ENCODE measurements at regions not wholly inside any gene's neighbourhood (a gene's known extent, or its start where the extent isn't known, plus 50 kb on each side); places are given as distances from the start of the nearest gene placed in this dataset.

DNA sequence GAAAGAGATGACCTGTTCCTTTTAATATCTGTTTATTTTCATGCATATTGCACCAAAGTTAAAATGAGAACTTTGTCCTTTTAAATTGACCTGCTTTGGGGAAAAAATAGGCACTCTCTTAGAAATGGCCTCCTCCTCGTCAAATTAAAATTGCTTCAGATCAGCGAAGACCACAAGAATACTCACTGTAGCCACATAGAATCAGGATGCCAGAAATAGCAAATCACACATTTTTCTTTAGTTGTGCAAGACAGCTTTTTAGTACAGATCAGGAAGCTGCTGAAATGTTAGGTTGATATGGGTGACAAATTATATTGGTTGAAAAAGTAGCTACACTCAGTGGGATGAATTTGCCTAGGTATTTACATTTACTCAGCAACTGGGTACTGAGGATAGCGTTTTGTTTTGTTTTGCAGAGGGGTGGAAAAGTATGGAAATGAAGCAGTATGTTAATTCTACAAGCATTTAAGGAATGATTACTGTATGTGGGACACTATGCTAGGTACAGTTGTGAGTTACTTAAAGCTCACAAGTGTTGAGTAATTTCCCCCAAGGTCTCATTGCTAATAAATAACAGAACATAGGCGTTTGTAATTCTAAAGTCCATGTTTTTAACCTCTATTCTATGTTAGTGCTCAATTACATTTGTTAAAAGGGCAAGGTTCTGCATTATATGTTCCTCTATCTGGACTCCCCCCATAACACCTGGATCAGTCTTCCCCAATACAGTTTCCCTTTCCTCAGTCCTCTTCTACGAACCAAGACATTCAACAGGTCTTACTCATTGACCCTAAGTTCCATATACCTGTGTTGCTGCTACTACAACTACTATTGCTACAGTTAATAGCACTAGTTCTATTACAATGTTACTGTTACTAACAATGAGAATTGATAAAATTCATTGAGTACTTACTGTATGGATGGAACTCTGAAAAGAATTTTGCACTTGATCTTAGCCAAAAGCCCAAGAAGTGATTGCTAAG is 99.4 kb upstream of the S1PR1 start:
- H3K79me2 ChIP-seq (ENCODE audit: insufficient read depth, low read length): no peaks in the 10 kb centered on the region
- H3F3A ChIP-seq (ENCODE audit: low read depth): no peaks in the 10 kb centered on the region
- no peaks in the 10 kb centered on the region for H3K9me2 ChIP-seq (replicated peaks; ENCODE audit: low read depth, low read length)
- H3K4me1 ChIP-seq (ENCODE audit: insufficient read depth, low read length, poor library complexity, severe bottlenecking): peaks cover 20% of the 10 kb centered on the region
- TF ChIP-seq EZH2phosphoT487 (IDR thresholded peaks at IDR 0.05; ENCODE audit: borderline replicate concordance): no peak
- TF ChIP-seq, protein P1, sequence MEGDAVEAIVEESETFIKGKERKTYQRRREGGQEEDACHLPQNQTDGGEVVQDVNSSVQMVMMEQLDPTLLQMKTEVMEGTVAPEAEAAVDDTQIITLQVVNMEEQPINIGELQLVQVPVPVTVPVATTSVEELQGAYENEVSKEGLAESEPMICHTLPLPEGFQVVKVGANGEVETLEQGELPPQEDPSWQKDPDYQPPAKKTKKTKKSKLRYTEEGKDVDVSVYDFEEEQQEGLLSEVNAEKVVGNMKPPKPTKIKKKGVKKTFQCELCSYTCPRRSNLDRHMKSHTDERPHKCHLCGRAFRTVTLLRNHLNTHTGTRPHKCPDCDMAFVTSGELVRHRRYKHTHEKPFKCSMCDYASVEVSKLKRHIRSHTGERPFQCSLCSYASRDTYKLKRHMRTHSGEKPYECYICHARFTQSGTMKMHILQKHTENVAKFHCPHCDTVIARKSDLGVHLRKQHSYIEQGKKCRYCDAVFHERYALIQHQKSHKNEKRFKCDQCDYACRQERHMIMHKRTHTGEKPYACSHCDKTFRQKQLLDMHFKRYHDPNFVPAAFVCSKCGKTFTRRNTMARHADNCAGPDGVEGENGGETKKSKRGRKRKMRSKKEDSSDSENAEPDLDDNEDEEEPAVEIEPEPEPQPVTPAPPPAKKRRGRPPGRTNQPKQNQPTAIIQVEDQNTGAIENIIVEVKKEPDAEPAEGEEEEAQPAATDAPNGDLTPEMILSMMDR (conservative IDR thresholded peaks at IDR 0.05; ENCODE audit: low read length): no peak
- H3K9me3 ChIP-seq (ENCODE audit: insufficient read depth, low read depth, low read length): no peaks in the 10 kb centered on the region
- no peaks in the 10 kb centered on the region for H4K20me1 ChIP-seq (ENCODE audit: insufficient read depth, low read length, poor library complexity, severe bottlenecking)
- H3K4me2 ChIP-seq (ENCODE audit: low read depth, low read length, poor library complexity, severe bottlenecking): no peak overlapping the region
- H3K9ac ChIP-seq (ENCODE audit: low read depth, low read length, poor library complexity, severe bottlenecking): no peak overlapping the region
- H2AFZ ChIP-seq (ENCODE audit: low read length): peak overlapping the region; percentile 16; the same call in 1 of the 2 replicates
- no peaks in the 10 kb centered on the region for H3K36me3 ChIP-seq (ENCODE audit: insufficient read depth, low read length)
- H3K27me3 ChIP-seq (ENCODE audit: insufficient read depth, low read length, poor library complexity, severe bottlenecking): no peaks in the 10 kb centered on the region
- H3K4me3 ChIP-seq (ENCODE audit: low read length, poor library complexity, severe bottlenecking): no peak overlapping the region

DNA sequence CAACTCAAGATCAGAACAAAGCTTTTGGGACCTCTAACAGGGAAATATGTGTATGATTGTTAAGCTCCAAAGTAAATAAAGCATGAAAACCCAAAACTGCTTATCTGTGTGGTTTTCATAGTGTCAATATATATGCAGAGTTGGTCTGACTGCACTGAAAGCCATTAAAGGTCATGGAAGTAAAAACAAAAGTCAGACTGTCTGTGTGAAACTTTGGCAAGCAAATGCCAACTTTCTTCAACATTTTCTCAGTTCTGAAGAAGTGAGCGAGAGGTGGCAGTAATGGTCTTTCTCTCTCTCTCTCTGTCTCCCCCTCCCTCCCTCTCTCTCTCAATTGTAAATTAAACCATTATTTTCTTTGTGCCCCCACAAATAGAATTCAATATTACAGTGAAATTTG is 100.1 kb upstream of the S1PR1 start:
- Histone ChIP-seq H3K36me3 (ENCODE audit: insufficient read depth, low read length) (no peaks in the 10 kb centered on the region), H4K20me1 (ENCODE audit: insufficient read depth, low read length, poor library complexity, severe bottlenecking) (no peaks in the 10 kb centered on the region), H3K27me3 (ENCODE audit: insufficient read depth, low read length, poor library complexity, severe bottlenecking) (no peaks in the 10 kb centered on the region), H3K4me1 (ENCODE audit: insufficient read depth, low read length, poor library complexity, severe bottlenecking) (peaks cover 24% of the 10 kb centered on the region), H3K4me3 (ENCODE audit: low read length, poor library complexity, severe bottlenecking) (no peak overlapping the region), H3K4me2 (ENCODE audit: low read depth, low read length, poor library complexity, severe bottlenecking) (peak overlapping the region; percentile 15), H2AFZ (ENCODE audit: low read length) (peak overlapping the region; percentile 36; the same call in 1 of the 2 replicates), H3K9me3 (ENCODE audit: insufficient read depth, low read depth, low read length) (no peaks in the 10 kb centered on the region), H3K9me2 (replicated peaks; ENCODE audit: low read depth, low read length) (no peaks in the 10 kb centered on the region), H3K9ac (ENCODE audit: low read depth, low read length, poor library complexity, severe bottlenecking) (no peak overlapping the region), H3F3A (ENCODE audit: low read depth) (no peaks in the 10 kb centered on the region), H3K79me2 (ENCODE audit: insufficient read depth, low read length) (no peaks in the 10 kb centered on the region)
- TF ChIP-seq EZH2phosphoT487 (IDR thresholded peaks at IDR 0.05; ENCODE audit: borderline replicate concordance): no peak
- TF ChIP-seq, protein P1 (conservative IDR thresholded peaks at IDR 0.05; ENCODE audit: low read length): peak; percentile 42

DNA sequence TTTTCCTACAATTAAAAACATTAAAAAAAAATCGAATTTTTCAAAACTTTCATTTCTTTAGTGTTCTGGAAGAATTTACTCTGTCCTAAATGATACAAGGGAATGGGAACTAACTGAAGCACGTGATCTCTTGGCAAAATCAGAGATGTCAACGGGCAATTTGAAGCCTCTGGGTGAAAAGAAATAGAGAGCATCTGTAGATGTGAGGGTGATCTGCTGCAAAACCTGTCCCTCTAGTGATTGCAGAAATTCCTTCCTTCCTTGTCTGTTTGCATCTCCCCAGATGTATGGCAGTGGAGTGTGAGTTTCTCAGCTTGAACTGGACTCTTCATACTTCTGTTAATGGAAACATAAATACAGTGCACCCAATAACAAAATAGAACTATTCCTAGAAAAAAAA is 100.5 kb upstream of the S1PR1 start:
- Histone ChIP-seq H3F3A (ENCODE audit: low read depth) (no peaks in the 10 kb centered on the region), H3K79me2 (ENCODE audit: insufficient read depth, low read length) (no peaks in the 10 kb centered on the region), H3K9ac (ENCODE audit: low read depth, low read length, poor library complexity, severe bottlenecking) (no peak overlapping the region), H3K27me3 (ENCODE audit: insufficient read depth, low read length, poor library complexity, severe bottlenecking) (no peaks in the 10 kb centered on the region), H3K36me3 (ENCODE audit: insufficient read depth, low read length) (no peaks in the 10 kb centered on the region), H3K4me3 (ENCODE audit: low read length, poor library complexity, severe bottlenecking) (no peak overlapping the region), H4K20me1 (ENCODE audit: insufficient read depth, low read length, poor library complexity, severe bottlenecking) (no peaks in the 10 kb centered on the region), H3K4me1 (ENCODE audit: insufficient read depth, low read length, poor library complexity, severe bottlenecking) (peaks cover 29% of the 10 kb centered on the region), H3K4me2 (ENCODE audit: low read depth, low read length, poor library complexity, severe bottlenecking) (peak overlapping the region; percentile 15), H2AFZ (ENCODE audit: low read length) (peak overlapping the region; percentile 36; the same call in 1 of the 2 replicates), H3K9me2 (replicated peaks; ENCODE audit: low read depth, low read length) (no peaks in the 10 kb centered on the region), H3K9me3 (ENCODE audit: insufficient read depth, low read depth, low read length) (no peaks in the 10 kb centered on the region)
- no peak for TF ChIP-seq EZH2phosphoT487 (IDR thresholded peaks at IDR 0.05; ENCODE audit: borderline replicate concordance)
- TF ChIP-seq, protein P1 (conservative IDR thresholded peaks at IDR 0.05; ENCODE audit: low read length): no peak
